GM21360 (cell line): ENCODE measurements at regions not wholly inside any gene's neighbourhood (a gene's known extent, or its start where the extent isn't known, plus 50 kb on each side); places are given as distances from the start of the nearest gene placed in this dataset.

ENCODE experiments used
- ATAC-seq: cut with Tn5 transposase; IDR thresholded peaks from one replicate; pipeline ENCODE4 v1.9.1; 2021; ENCODE audit warnings: mild to moderate bottlenecking, moderate library complexity; ENCODE audit not compliant: unreplicated experiment

GRCh38 chr7:12120632-12121031 is 90.5 kb upstream of the TMEM106B start:
- no peak for ATAC-seq

GRCh38 chr7:12123172-12123571 is 87.9 kb upstream of the TMEM106B start:
- no peak for ATAC-seq

- no peak for ATAC-seq
Observed at GRCh38 chr7:12124028-12124427, 87.1 kb upstream of the TMEM106B start.

GRCh38 chr7:12127455-12127854 is 83.6 kb upstream of the TMEM106B start:
- ATAC-seq = no peak

- no peak for ATAC-seq
Observed at GRCh38 chr7:12130609-12131008, 80.5 kb upstream of the TMEM106B start.

GRCh38 chr7:12131122-12131521 is 80.0 kb upstream of the TMEM106B start:
- no peak for ATAC-seq

GRCh38 chr7:12133865-12134264 is 77.2 kb upstream of the TMEM106B start:
- no peak for ATAC-seq

- ATAC-seq = no peak
Observed at GRCh38 chr7:12136523-12136922, 74.6 kb upstream of the TMEM106B start.

- ATAC-seq = no peak
Observed at GRCh38 chr7:12137283-12137682, 73.8 kb upstream of the TMEM106B start.

- ATAC-seq = no peak
Observed at GRCh38 chr7:12138421-12138820, 72.7 kb upstream of the TMEM106B start.

GRCh38 chr7:12139416-12139815 is 71.7 kb upstream of the TMEM106B start:
- no peak for ATAC-seq

- ATAC-seq = no peak
Observed at GRCh38 chr7:12146813-12147212, 64.3 kb upstream of the TMEM106B start.

GRCh38 chr7:12152196-12152918 is 58.7 kb upstream of the TMEM106B start:
- no peak for ATAC-seq

- no peak for ATAC-seq
Observed at GRCh38 chr7:12154119-12154518, 57.0 kb upstream of the TMEM106B start.

GRCh38 chr7:12157517-12157916 is 53.6 kb upstream of the TMEM106B start:
- ATAC-seq = no peak

- no peak for ATAC-seq
Observed at GRCh38 chr7:12158334-12159060, 52.6 kb upstream of the TMEM106B start.

GRCh38 chr7:12161146-12161545 is 49.9 kb upstream of the TMEM106B start:
- ATAC-seq = no peak
